ENCODE measurements at regions not wholly inside any gene's neighbourhood (a gene's known extent, or its start where the extent isn't known, plus 50 kb on each side); places are given as distances from the start of the nearest gene placed in this dataset.

GRCh38 chr13:22189176-22190048 is 518.5 kb downstream of the FGF9 start:
- no peak for TF ChIP-seq CREB1 (CRISPR knock-in tag; IDR thresholded peaks at IDR 0.05; ENCODE audit: low read depth)
- TF ChIP-seq CTCF (conservative IDR thresholded peaks at IDR 0.05; ENCODE audit: low read depth in 2 of 2): no peak
- no peak for TF ChIP-seq EZH2 (IDR thresholded peaks at IDR 0.05; ENCODE audit: low read depth, unreplicated experiment)
- TF ChIP-seq EZH2phosphoT487 (IDR thresholded peaks at IDR 0.05; ENCODE audit: unreplicated experiment): no peak

All from GM23338 (cell line).